HFFc6 (cell line): ENCODE measurements at regions not wholly inside any gene's neighbourhood (a gene's known extent, or its start where the extent isn't known, plus 50 kb on each side); places are given as distances from the start of the nearest gene placed in this dataset.

ENCODE experiments used
- DNase-seq: peaks from one replicate; pipeline ENCODE4 v3.0.0-alpha.2; 2018
- H3K27ac Mint-ChIP-seq: 2 replicates; pipeline ENCODE4 v1.8.0; 2020; ENCODE audit warnings: mild to moderate bottlenecking, mixed read lengths
- H3K27me3 Mint-ChIP-seq: 2 replicates; pipeline ENCODE4 v1.8.0; 2021; ENCODE audit warnings: mild to moderate bottlenecking, moderate library complexity, mixed read lengths; ENCODE audit not compliant: insufficient read depth
- H3K36me3 Mint-ChIP-seq: 2 replicates; pipeline ENCODE4 v1.8.0; 2021; ENCODE audit warnings: low read depth, mixed read lengths
- H3K4me1 Mint-ChIP-seq: 2 replicates; pipeline ENCODE4 v1.8.0; 2020; ENCODE audit warnings: low read depth, mixed read lengths
- H3K4me3 Mint-ChIP-seq: 2 replicates; pipeline ENCODE4 v1.8.0; 2020; ENCODE audit warnings: mild to moderate bottlenecking, moderate library complexity, mixed read lengths
- H3K9me3 Mint-ChIP-seq: 2 replicates; pipeline ENCODE4 v1.8.0; 2020; ENCODE audit warnings: mild to moderate bottlenecking, mixed read lengths
- TF ChIP-seq, protein P1 (sequence below): fragments of 200-600 bp; sonication (generic); IDR thresholded peaks from 2 replicates; pipeline ENCODE4 v1.5.0; 2021; ENCODE audit warnings: antibody characterized with exemption, mild to moderate bottlenecking

DNA sequence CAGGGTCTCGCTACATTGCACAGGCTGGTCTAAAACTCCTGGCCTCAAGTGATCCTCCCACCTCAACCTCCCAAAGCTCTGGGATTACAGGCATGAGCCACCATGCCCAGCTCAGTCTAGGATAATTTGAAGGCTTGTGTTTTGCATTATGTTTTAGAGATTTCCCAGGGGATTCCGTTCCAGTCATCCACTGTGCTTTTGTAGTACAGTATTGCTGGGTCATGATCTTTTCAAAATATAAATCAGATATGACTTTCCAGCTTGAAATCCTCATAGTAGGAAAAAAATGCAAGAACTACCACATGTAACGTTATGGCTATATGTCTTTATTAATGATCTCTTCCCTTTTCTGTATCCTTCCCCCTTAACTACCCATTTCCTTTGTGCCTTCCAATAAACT lies 338.1 kb downstream of the PRELID2 start:
- Mint-ChIP-seq H3K9me3 (no peaks in the 10 kb centered on the region; the same call in 1 of the 2 replicates), H3K4me3 (no peak overlapping the region), H3K27ac (no peak overlapping the region; the same call in 1 of the 2 replicates), H3K36me3 (peaks cover 9% of the 10 kb centered on the region; the same call in 1 of the 2 replicates), H3K4me1 (peaks cover 38% of the 10 kb centered on the region), H3K27me3 (no peaks in the 10 kb centered on the region)
- TF ChIP-seq, protein P1, sequence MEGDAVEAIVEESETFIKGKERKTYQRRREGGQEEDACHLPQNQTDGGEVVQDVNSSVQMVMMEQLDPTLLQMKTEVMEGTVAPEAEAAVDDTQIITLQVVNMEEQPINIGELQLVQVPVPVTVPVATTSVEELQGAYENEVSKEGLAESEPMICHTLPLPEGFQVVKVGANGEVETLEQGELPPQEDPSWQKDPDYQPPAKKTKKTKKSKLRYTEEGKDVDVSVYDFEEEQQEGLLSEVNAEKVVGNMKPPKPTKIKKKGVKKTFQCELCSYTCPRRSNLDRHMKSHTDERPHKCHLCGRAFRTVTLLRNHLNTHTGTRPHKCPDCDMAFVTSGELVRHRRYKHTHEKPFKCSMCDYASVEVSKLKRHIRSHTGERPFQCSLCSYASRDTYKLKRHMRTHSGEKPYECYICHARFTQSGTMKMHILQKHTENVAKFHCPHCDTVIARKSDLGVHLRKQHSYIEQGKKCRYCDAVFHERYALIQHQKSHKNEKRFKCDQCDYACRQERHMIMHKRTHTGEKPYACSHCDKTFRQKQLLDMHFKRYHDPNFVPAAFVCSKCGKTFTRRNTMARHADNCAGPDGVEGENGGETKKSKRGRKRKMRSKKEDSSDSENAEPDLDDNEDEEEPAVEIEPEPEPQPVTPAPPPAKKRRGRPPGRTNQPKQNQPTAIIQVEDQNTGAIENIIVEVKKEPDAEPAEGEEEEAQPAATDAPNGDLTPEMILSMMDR, result no peak
- DNase-seq, result no peak

GRCh38 chr5:145495741-145496140 lies 339.4 kb downstream of the PRELID2 start:
- no peaks in the 10 kb centered on the region; the same call in 1 of the 2 replicates for H3K9me3 Mint-ChIP-seq
- peak overlapping the region; percentile 75 for H3K27ac Mint-ChIP-seq
- TF ChIP-seq, protein P1, result no peak
- H3K36me3 Mint-ChIP-seq, result peaks cover 9% of the 10 kb centered on the region; the same call in 1 of the 2 replicates
- H3K4me1 Mint-ChIP-seq, result peaks cover 50% of the 10 kb centered on the region
- DNase-seq, result peak; percentile 84
- H3K27me3 Mint-ChIP-seq, result no peaks in the 10 kb centered on the region
- no peak overlapping the region for H3K4me3 Mint-ChIP-seq

DNA sequence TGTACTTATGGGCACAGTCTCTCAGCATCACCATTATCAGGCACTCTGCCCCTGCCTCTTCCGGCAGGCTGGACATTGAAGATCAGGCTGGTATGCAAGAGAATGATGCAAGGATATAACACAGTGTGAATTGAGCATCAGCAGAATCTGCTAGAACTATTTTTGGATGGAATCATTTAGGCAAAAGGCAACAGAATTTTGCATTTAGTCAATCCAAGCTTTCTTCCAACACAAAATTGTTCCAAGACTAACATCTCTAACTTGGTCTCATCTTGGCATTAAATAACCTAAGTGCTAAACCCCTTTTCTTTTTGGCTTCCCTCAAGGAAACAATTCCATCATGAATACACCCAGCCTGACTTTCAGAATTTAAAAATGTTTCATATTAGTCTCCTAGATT lies 339.9 kb downstream of the PRELID2 start:
- peak overlapping the region; percentile 62 for H3K27ac Mint-ChIP-seq
- DNase-seq, result no peak
- peaks cover 9% of the 10 kb centered on the region; the same call in 1 of the 2 replicates for H3K36me3 Mint-ChIP-seq
- H3K4me3 Mint-ChIP-seq, result no peak overlapping the region
- H3K27me3 Mint-ChIP-seq, result no peaks in the 10 kb centered on the region
- TF ChIP-seq, protein P1, result no peak
- no peaks in the 10 kb centered on the region; the same call in 1 of the 2 replicates for H3K9me3 Mint-ChIP-seq
- peaks cover 53% of the 10 kb centered on the region for H3K4me1 Mint-ChIP-seq

- no peak for DNase-seq
- Mint-ChIP-seq H3K27me3 (no peaks in the 10 kb centered on the region), H3K27ac (no peak overlapping the region), H3K36me3 (peaks cover 9% of the 10 kb centered on the region; the same call in 1 of the 2 replicates), H3K9me3 (no peaks in the 10 kb centered on the region; the same call in 1 of the 2 replicates), H3K4me1 (peaks cover 44% of the 10 kb centered on the region), H3K4me3 (no peak overlapping the region)
- TF ChIP-seq, protein P1, result no peak
Observed at GRCh38 chr5:145493435-145493834, 341.7 kb downstream of the PRELID2 start.

GRCh38 chr5:145489516-145489915 lies 345.6 kb downstream of the PRELID2 start:
- H3K27ac Mint-ChIP-seq, result no peak overlapping the region
- H3K4me3 Mint-ChIP-seq, result no peak overlapping the region
- TF ChIP-seq, protein P1, result no peak
- no peaks in the 10 kb centered on the region for H3K27me3 Mint-ChIP-seq
- no peak for DNase-seq
- peaks cover 24% of the 10 kb centered on the region for H3K4me1 Mint-ChIP-seq
- H3K9me3 Mint-ChIP-seq, result no peaks in the 10 kb centered on the region
- no peaks in the 10 kb centered on the region; the same call in none of the 2 replicates for H3K36me3 Mint-ChIP-seq
